T47D (cell line): ENCODE measurements at regions not wholly inside any gene's neighbourhood (a gene's known extent, or its start where the extent isn't known, plus 50 kb on each side); places are given as distances from the start of the nearest gene placed in this dataset.

ENCODE experiments used
- DNase-seq, 2 experiments: peaks; one replicate each; pipeline versions ENCODE4 v3.0.0 to v3.0.0-alpha.2; 2011 to 2012; ENCODE audit warnings: low read depth in 1 of 2, low spot score in 1 of 2
- JUND ChIP-seq: IDR thresholded peaks from 2 replicates; pipeline ENCODE4 v1.6.1; 2012; ENCODE audit warnings: low read depth
- in situ Hi-C: cut with HindIII; loops from 2 replicates; pipeline ENCODE4 v1.10.0; 2016; ENCODE audit warnings: low sequenced_read_pairs, low pct_unique_long_range_greater_than_20kb

DNA sequence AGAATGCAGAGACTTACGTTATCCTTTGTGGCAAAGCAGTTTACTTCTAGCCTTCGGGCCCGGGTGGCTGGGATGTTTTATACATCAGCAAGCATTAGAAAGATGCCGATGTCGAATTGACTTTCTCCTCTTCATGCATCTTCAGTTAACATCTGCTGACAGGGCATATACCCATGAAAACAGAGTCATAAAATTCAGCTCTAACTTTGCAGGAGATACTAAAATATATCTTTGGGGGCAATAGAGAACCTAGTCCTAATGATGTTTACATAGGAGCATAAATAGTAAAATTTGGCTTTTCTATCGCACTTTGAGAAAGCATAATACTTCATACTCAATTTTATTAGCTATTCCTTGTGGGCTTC, 247.9 kb downstream of the PRELID2 start:
- DNase-seq, result no peak
- no peak for TF ChIP-seq JUND
- in situ Hi-C loops, result no loop called here

GRCh38 chr5:145586661-145587307, 248.4 kb downstream of the PRELID2 start:
- in situ Hi-C loops, result no loop called here
- TF ChIP-seq JUND, result no peak
- no peak for DNase-seq

DNA sequence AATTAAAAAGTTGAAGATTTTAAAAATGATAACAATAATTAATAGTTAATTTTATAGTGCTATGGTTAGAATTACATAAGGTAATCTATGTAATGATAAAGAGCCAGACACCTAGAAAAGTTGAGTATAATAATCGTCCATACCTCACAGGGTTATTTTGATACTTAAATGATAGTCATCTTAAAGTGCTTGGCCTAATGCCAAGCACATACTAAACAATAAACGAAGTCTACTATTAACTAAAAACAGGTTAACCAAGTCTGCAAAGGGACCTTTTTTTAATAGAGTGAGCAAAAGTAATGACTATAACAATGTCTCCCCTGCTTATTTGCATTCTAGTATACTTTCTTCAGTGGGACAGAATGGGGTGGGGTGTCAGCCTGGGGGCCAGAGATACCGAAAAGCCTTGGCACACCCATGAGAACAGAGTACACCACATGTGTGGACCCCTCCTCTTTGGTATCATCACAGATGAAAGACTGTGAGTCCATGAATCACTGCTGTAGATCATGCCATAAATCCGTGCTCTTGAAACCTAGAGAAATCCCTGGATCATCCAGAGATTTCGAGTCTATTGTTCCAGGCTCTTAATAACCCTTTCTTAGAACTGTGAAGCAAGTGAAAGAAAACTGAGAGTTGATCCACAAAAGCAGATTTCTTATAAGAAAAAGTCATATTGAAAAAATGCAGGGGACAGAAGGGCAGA, 249.5 kb downstream of the PRELID2 start:
- no peak for DNase-seq
- no peak for TF ChIP-seq JUND
- in situ Hi-C loops, result no loop called here

DNA sequence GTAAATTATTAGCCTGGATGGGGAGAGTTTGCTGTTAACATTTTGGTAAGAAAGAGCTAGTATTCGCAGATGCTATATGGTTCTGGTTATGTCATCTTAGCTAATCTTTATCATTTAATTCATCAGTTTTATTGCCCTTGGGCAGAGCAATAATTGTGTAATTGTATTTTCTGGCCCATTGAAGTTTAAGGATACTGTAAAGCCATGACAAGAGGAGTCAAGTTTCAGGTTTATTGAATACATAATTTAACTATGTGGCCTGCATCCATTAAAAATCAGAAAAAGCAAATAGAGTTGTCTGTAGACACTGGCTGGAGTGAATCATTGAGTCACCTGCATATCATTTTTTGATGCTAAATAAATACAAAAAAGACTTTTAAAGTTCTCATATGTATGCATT, 255.8 kb downstream of the PRELID2 start:
- in situ Hi-C loops, result no loop called here
- no peak for DNase-seq
- no peak for TF ChIP-seq JUND

DNA sequence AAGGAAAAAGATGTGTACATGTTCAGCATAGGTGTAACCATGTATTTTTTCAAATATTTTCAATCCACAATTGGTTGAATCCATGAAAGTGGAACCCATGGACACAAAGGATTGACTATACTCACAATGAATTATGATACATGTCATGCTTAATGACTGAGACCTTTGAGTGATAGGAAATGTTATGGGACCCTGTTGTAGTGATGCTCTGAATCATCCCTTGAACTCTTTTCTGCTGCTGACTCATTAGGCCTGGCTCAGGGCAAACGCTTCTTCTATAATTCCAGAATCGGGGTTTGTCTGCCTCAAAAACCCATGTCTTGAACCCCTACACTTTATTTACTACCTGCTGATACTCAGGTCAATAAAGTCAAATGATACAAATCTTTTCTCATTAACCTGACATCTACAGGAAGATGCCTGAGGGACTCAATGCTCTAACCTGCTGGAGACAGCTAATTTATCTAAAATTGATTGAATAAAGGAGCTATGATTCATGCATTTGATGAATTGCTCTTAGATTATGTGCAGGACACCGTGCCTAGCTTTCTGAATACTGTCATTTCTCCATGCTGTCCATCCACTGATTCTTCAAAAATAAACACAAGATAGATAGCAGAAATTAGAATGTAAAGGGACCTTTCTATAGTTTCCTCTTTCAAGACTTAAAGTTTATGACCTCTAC, 260.1 kb downstream of the PRELID2 start:
- in situ Hi-C loops, result no loop called here
- TF ChIP-seq JUND, result no peak
- no peak for DNase-seq

- DNase-seq, result no peak
- in situ Hi-C loops, result no loop called here
- TF ChIP-seq JUND, result no peak
Measured at GRCh38 chr5:145568581-145568980, 266.6 kb downstream of the PRELID2 start.

- no peak for DNase-seq
- in situ Hi-C loops, result no loop called here
- TF ChIP-seq JUND, result no peak
Measured at GRCh38 chr5:145562931-145563330, 272.2 kb downstream of the PRELID2 start.

GRCh38 chr5:145558288-145558687, 276.9 kb downstream of the PRELID2 start:
- no peak for TF ChIP-seq JUND
- DNase-seq, result no peak
- in situ Hi-C loops, result no loop called here

DNA sequence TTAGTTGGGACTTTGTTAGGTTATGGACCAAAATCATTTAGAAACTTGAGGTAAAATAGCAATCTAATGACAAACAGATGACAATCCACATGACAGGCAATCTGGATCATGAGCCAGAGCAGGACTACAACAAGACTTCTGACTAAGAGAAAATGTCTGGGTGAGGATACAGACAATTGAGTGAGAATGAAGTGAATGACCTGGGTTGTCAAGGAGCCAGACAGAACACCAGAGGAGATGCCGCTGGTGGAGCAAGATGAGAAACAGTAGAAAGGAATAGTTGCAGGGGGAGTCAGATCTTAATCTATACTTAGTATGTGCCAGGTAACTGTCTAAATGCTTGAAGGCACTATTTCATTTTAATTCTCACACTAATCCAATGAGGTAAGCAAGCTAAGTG, 277.8 kb downstream of the PRELID2 start:
- no peak for TF ChIP-seq JUND
- DNase-seq, result no peak
- in situ Hi-C loops, result no loop called here

GRCh38 chr5:145554399-145554798, 280.7 kb downstream of the PRELID2 start:
- no peak for TF ChIP-seq JUND
- DNase-seq, result no peak
- in situ Hi-C loops, result no loop called here

DNA sequence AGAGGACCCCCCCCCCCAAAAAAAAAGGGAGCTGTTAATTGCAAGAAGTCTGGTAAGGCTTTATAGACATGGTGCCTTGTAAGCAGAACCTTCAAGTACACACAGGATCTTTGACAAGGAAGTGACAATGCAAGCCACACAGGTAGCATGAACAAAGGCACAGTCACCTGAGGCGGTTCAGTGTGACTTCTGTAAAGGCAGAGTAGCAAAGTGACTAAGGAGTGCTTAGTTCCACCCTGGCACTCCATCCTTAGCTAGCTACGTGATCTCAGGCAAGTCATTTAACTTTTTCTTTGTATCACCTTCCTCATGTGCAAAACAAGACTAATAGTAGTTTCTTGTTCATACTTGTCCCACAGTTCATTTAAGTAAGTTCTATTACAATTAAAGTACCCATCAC, 282.0 kb downstream of the PRELID2 start:
- peak in 1 of 2 experiments; percentile 25 for DNase-seq
- no peak for TF ChIP-seq JUND
- in situ Hi-C loops, result no loop called here

DNA sequence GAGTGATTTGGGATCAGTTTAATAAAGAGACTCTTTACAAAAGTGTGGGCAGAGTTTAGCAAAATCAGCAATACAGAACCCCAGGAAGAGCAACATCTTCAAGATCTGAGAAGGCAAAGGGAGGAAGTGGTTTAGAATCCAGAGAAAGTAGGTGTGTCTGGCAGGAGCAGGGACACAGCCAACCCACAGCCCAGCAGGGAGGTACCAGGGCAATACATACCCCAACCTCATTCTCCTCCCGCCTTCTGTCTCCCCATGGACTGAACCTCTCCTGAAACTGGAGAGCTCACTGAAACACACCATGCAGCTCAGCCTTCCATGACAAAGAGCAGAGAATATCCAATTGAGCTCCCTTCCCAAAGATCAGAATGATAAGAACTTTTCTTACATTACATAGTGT, 283.4 kb downstream of the PRELID2 start:
- no peak for TF ChIP-seq JUND
- DNase-seq, result no peak
- in situ Hi-C loops, result no loop called here

DNA sequence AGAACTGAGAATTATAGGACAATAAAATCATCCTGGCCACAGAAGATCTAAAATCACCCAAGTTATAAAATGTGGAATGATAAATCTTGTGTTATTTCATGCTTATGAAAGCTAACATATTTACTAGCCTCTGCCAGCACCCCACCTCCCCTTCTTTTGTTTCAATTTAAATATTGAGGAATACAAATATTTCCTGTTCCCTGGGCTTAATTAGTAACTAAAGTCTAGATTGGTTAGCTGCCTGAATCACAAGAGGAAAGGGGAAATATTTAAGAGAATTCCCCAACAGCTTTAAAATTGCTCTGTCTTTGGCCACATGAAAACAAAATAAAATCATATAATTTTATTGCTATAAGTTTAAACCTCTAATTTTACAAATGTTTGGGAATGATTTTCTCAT, 287.0 kb downstream of the PRELID2 start:
- in situ Hi-C loops, result no loop called here
- no peak for TF ChIP-seq JUND

More for the DNA sequence above, 287.0 kb downstream of the PRELID2 start:
- DNase-seq, result no peak
